Calu3 (cell line): ENCODE measurements at regions not wholly inside any gene's neighbourhood (a gene's known extent, or its start where the extent isn't known, plus 50 kb on each side); places are given as distances from the start of the nearest gene placed in this dataset.

Experiments
- BruUV-seq: library from RNA; stranded (reverse); fragments of 400-500 nt; replicated peaks from 2 replicates; lab custom pipeline; 2021; lab: Mats Ljungman, UMichigan
- CTCF ChIA-PET: fragments of 300-600 bp; sonication (Branson Sonifier 250); formaldehyde crosslinking; loops from one replicate; lab custom pipeline; 2022; ENCODE audit warnings: antibody characterized with exemption; lab: Charles Lee
- DNase-seq: peaks from one replicate; pipeline ENCODE4 v3.0.0; 2022
- H3K27ac Mint-ChIP-seq: one replicate; pipeline ENCODE4 v1.8.0; 2022; ENCODE audit warnings: mixed read lengths; ENCODE audit not compliant: unreplicated experiment
- H3K27me3 Mint-ChIP-seq: one replicate; pipeline ENCODE4 v1.8.0; 2022; ENCODE audit warnings: mixed read lengths; ENCODE audit not compliant: unreplicated experiment
- H3K36me3 Mint-ChIP-seq: one replicate; pipeline ENCODE4 v1.8.0; 2022; ENCODE audit warnings: mild to moderate bottlenecking, moderate library complexity, mixed read lengths; ENCODE audit not compliant: insufficient read depth, unreplicated experiment
- H3K4me1 Mint-ChIP-seq: one replicate; pipeline ENCODE4 v1.8.0; 2022; ENCODE audit warnings: mild to moderate bottlenecking, low read depth, mixed read lengths; ENCODE audit not compliant: unreplicated experiment
- H3K4me3 Mint-ChIP-seq: one replicate; pipeline ENCODE4 v1.8.0; 2022; ENCODE audit warnings: mild to moderate bottlenecking, low read depth, moderate library complexity, mixed read lengths; ENCODE audit not compliant: unreplicated experiment
- H3K9me3 Mint-ChIP-seq: one replicate; pipeline ENCODE4 v1.8.0; 2022; ENCODE audit warnings: low read depth, mixed read lengths; ENCODE audit not compliant: unreplicated experiment
- intact Hi-C: fragments of 100-400 bp; cut with micrococcal nuclease; formaldehyde crosslinking; loops from one replicate; pipeline ENCODE4 v1.10.0; 2022; ENCODE audit not compliant: unreplicated experiment
- TF ChIP-seq, protein P1 (sequence below): fragments of 200-600 bp; IDR thresholded peaks from one replicate; pipeline ENCODE4 v1.8.0; 2022; ENCODE audit warnings: antibody characterized with exemption; ENCODE audit not compliant: unreplicated experiment

DNA sequence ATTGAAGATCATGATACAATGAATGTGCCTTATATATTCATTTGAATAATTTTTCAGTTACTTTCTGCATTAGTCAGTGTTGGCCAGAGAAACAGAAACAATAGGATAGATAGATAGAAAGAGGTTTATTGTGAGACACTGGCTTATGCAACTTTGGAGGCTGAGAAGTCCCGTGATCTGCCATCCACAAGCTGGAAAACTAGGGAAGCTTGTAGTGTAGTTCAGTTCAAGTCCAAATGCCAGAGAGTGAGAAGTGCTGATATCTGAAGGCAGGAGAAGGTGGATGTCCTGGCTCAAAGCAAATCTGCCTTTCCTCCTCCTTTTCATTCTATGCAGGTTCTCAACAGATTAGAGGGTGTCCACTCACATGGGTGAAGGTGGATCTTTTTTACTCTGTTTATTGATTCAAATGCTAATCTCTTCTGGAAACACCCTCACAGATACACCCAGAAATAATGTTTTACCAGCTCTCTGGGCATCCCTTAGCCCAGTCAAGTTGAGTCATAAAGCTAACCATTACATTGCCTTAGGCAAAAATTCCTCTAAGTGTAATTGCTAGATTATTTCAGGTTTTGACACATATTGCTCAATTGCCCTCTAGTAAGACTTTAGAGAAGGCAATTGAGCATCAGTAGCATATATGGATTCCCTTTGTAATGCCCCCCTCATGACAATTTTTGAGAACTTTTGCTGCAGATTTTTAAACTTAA lies 341.4 kb downstream of the LPIN1 start:
- CTCF ChIA-PET, result no interaction called here
- Mint-ChIP-seq H3K4me3 (no peak overlapping the region), H3K4me1 (no peaks in the 10 kb centered on the region), H3K36me3 (no peaks in the 10 kb centered on the region), H3K27me3 (no peaks in the 10 kb centered on the region), H3K27ac (no peak overlapping the region), H3K9me3 (peaks cover 6% of the 10 kb centered on the region)
- no TSS peak for BruUV-seq
- TF ChIP-seq, protein P1, sequence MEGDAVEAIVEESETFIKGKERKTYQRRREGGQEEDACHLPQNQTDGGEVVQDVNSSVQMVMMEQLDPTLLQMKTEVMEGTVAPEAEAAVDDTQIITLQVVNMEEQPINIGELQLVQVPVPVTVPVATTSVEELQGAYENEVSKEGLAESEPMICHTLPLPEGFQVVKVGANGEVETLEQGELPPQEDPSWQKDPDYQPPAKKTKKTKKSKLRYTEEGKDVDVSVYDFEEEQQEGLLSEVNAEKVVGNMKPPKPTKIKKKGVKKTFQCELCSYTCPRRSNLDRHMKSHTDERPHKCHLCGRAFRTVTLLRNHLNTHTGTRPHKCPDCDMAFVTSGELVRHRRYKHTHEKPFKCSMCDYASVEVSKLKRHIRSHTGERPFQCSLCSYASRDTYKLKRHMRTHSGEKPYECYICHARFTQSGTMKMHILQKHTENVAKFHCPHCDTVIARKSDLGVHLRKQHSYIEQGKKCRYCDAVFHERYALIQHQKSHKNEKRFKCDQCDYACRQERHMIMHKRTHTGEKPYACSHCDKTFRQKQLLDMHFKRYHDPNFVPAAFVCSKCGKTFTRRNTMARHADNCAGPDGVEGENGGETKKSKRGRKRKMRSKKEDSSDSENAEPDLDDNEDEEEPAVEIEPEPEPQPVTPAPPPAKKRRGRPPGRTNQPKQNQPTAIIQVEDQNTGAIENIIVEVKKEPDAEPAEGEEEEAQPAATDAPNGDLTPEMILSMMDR, result no peak
- intact Hi-C loops, result no loop called here
- DNase-seq, result no peak

DNA sequence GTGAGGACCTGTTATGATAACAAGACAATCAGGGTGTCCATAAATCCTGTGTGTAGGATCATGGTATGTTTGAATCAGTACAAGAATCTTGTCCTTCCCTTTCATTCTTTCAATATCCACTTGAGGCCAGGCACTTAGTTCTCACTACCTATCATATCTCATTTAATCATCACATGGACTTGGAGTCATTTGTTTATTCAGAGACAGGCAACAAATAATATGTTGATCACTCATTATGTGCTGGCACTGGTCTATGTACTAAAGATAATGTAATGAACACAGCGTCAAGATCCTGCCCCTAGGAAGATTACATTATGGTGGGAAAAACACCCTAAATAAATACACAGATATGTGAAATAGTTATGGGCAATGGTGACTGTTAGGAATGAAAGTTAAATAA lies 342.6 kb downstream of the LPIN1 start:
- intact Hi-C loops, result no loop called here
- H3K36me3 Mint-ChIP-seq, result no peaks in the 10 kb centered on the region
- peaks cover 3% of the 10 kb centered on the region for H3K27me3 Mint-ChIP-seq
- no peak for DNase-seq
- TF ChIP-seq, protein P1, result no peak
- CTCF ChIA-PET, result no interaction called here
- no peak overlapping the region for H3K4me3 Mint-ChIP-seq
- H3K27ac Mint-ChIP-seq, result no peak overlapping the region
- no peaks in the 10 kb centered on the region for H3K4me1 Mint-ChIP-seq
- BruUV-seq, result no TSS peak
- H3K9me3 Mint-ChIP-seq, result peaks cover 6% of the 10 kb centered on the region

DNA sequence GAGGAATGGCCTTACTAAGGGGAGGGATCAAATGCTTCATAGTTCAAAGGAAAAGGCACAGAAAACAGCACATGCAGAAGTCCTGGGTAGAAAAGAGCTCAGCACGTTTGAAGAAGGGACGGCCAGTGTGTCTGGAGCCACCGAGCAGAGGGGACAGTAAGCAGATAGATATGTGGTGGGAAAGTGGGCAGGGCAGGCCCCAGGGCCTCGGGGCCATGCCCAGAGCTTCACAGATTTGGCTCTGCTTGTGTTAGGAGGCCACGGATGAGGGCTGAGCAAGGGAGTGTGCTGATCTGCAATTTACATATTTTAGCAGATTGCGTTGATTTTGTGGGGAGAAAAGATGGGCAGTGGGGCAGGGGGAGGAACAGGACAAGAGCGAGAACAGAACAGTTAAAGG lies 343.1 kb downstream of the LPIN1 start:
- CTCF ChIA-PET, result no interaction called here
- TF ChIP-seq, protein P1, result no peak
- Mint-ChIP-seq H3K4me3 (no peak overlapping the region), H3K27me3 (peaks cover 8% of the 10 kb centered on the region), H3K9me3 (peaks cover 9% of the 10 kb centered on the region), H3K27ac (no peak overlapping the region), H3K36me3 (no peaks in the 10 kb centered on the region), H3K4me1 (no peaks in the 10 kb centered on the region)
- intact Hi-C loops, result no loop called here
- no TSS peak for BruUV-seq
- DNase-seq, result no peak

DNA sequence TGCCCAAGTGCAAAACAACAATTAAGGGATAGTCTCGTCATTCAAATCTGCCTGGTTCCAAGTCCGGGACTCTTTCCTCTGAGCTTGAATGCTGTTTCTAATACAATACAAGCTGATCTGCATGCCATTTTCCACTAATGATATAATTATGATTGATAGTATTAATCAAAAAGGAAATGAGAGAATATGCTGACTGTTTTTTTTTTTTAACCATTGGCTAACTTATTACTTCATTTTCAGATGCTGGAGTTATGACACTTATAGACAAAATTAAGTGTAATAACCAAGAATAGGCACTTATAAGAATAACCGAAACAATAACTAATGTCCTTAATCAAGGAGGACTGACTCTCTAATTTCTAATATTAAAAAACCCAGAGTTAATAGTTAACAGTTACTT lies 343.6 kb downstream of the LPIN1 start:
- no peaks in the 10 kb centered on the region for H3K4me1 Mint-ChIP-seq
- H3K36me3 Mint-ChIP-seq, result no peaks in the 10 kb centered on the region
- no peak overlapping the region for H3K4me3 Mint-ChIP-seq
- no peak for DNase-seq
- peaks cover 11% of the 10 kb centered on the region for H3K27me3 Mint-ChIP-seq
- CTCF ChIA-PET, result no interaction called here
- H3K27ac Mint-ChIP-seq, result no peak overlapping the region
- intact Hi-C loops, result loop anchor here (10.0 kb wide), 1 partner anchor 525 kb away; no protein-coding TSS in a partner anchor
- BruUV-seq, result no TSS peak
- H3K9me3 Mint-ChIP-seq, result peaks cover 9% of the 10 kb centered on the region
- TF ChIP-seq, protein P1, result no peak
